ENCODE measurements at regions not wholly inside any gene's neighbourhood (a gene's known extent, or its start where the extent isn't known, plus 50 kb on each side); places are given as distances from the start of the nearest gene placed in this dataset.

- TF ChIP-seq, protein P1, sequence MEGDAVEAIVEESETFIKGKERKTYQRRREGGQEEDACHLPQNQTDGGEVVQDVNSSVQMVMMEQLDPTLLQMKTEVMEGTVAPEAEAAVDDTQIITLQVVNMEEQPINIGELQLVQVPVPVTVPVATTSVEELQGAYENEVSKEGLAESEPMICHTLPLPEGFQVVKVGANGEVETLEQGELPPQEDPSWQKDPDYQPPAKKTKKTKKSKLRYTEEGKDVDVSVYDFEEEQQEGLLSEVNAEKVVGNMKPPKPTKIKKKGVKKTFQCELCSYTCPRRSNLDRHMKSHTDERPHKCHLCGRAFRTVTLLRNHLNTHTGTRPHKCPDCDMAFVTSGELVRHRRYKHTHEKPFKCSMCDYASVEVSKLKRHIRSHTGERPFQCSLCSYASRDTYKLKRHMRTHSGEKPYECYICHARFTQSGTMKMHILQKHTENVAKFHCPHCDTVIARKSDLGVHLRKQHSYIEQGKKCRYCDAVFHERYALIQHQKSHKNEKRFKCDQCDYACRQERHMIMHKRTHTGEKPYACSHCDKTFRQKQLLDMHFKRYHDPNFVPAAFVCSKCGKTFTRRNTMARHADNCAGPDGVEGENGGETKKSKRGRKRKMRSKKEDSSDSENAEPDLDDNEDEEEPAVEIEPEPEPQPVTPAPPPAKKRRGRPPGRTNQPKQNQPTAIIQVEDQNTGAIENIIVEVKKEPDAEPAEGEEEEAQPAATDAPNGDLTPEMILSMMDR (IDR thresholded peaks at IDR 0.05; ENCODE audit: low read length), result no peak
- TF ChIP-seq EZH2 (IDR thresholded peaks at IDR 0.05; ENCODE audit: borderline replicate concordance, low read length), result no peak
These were observed 651.2 kb downstream of the DIPK2A start for GRCh38 chr3:144622845-144623244.
